Kidney (tissue), 13 donors: ENCODE measurements at regions not wholly inside any gene's neighbourhood (a gene's known extent, or its start where the extent isn't known, plus 50 kb on each side); places are given as distances from the start of the nearest gene placed in this dataset.

Source experiments
- DNase-seq, 5 donors: peaks; one replicate each; pipeline ENCODE4 v3.0.0-alpha.2; 2013 to 2020
- FAIRE-seq: peaks from 2 replicates; lab custom pipeline; 2012; peaks lifted over from hg19 to GRCh38; lab: Jason Lieb, UNC
- H3K27ac ChIP-seq, 2 donors: one replicate each; pipeline ENCODE4 v1.7.0; 2013; ENCODE audit warnings: low read depth in 2 of 2, low read length in 2 of 2, inconsistent platforms in 1 of 2
- H3K27me3 ChIP-seq: one replicate; pipeline ENCODE4 v1.7.1; 2013; ENCODE audit warnings: low read length, inconsistent platforms; ENCODE audit not compliant: control insufficient read depth, insufficient read depth
- H3K36me3 ChIP-seq, 3 donors: one replicate each; pipeline versions ENCODE4 v1.7.0 to v1.7.1; 2013; ENCODE audit warnings: low read length in 3 of 3, control low read depth in 1 of 3, inconsistent platforms in 1 of 3; ENCODE audit not compliant: insufficient read depth in 3 of 3, control insufficient read depth in 2 of 3
- H3K4me1 ChIP-seq, 3 donors: one replicate each; pipeline versions ENCODE4 v1.7.0 to v1.7.1; 2013; ENCODE audit warnings: low read length in 3 of 3, inconsistent platforms in 1 of 3, low read depth in 1 of 3; ENCODE audit not compliant: control insufficient read depth in 2 of 3, insufficient read depth in 2 of 3
- H3K4me3 ChIP-seq, 3 donors: one replicate each; pipeline versions ENCODE4 v1.7.0 to v1.8.1; 2013; ENCODE audit warnings: low read length in 3 of 3, control low read depth in 1 of 3, inconsistent platforms in 1 of 3
- H3K9ac ChIP-seq, 3 donors: one replicate each; pipeline versions ENCODE4 v1.7.0 to v1.7.1; 2013; ENCODE audit warnings: low read length in 3 of 3, control low read depth in 1 of 3, inconsistent platforms in 1 of 3
- H3K9me3 ChIP-seq, 3 donors: one replicate each; pipeline versions ENCODE4 v1.7.0 to v1.7.1; 2013; ENCODE audit warnings: low read length in 3 of 3, control low read depth in 1 of 3, inconsistent platforms in 1 of 3; ENCODE audit not compliant: control insufficient read depth in 2 of 3, insufficient read depth in 1 of 3
- intact Hi-C: fragments of 100-400 bp; cut with DNase I; formaldehyde crosslinking; loops from one replicate; pipeline ENCODE4 v1.11.1; 2022
- TF ChIP-seq, protein P1 (sequence below): IDR thresholded peaks from 3 replicates; pipeline ENCODE4 v1.5.1; 2012; ENCODE audit warnings: mild to moderate bottlenecking, moderate library complexity, borderline replicate concordance; ENCODE audit not compliant: insufficient read depth; ENCODE audit errors: extremely low read depth
- donor health status: control.
- donor health status: control.
- donor health status: control.
- donor health status: control.
- donor health status: control.
- donor health status: DM: yes; HTN: yes; CAD: no.
- donor health status: Normal renal cell carcinoma (clear cell type).

GRCh38 chr19:27729332-27729731 is 1483.6 kb downstream of the UQCRFS1 start:
- DNase-seq (no peak), FAIRE-seq (no peak)
- TF ChIP-seq, protein P1, sequence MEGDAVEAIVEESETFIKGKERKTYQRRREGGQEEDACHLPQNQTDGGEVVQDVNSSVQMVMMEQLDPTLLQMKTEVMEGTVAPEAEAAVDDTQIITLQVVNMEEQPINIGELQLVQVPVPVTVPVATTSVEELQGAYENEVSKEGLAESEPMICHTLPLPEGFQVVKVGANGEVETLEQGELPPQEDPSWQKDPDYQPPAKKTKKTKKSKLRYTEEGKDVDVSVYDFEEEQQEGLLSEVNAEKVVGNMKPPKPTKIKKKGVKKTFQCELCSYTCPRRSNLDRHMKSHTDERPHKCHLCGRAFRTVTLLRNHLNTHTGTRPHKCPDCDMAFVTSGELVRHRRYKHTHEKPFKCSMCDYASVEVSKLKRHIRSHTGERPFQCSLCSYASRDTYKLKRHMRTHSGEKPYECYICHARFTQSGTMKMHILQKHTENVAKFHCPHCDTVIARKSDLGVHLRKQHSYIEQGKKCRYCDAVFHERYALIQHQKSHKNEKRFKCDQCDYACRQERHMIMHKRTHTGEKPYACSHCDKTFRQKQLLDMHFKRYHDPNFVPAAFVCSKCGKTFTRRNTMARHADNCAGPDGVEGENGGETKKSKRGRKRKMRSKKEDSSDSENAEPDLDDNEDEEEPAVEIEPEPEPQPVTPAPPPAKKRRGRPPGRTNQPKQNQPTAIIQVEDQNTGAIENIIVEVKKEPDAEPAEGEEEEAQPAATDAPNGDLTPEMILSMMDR: no peak
- intact Hi-C loops: no loop called here
- Histone ChIP-seq H3K4me1 (no peaks in the 10 kb centered on the region), H3K27me3 (no peaks in the 10 kb centered on the region), H3K4me3 (no peak overlapping the region), H3K36me3 (no peaks in the 10 kb centered on the region), H3K27ac (no peak overlapping the region), H3K9me3 (peaks cover 0 to 31% (median 2%) of the 10 kb centered on the region in 3 donors), H3K9ac (no peak overlapping the region)

GRCh38 chr19:27722625-27723024 is 1490.3 kb downstream of the UQCRFS1 start:
- no peak overlapping the region for H3K9ac ChIP-seq
- peaks cover 2 to 51% (median 6%) of the 10 kb centered on the region in 3 donors for H3K9me3 ChIP-seq
- H3K4me1 ChIP-seq: no peaks in the 10 kb centered on the region
- no peak for FAIRE-seq
- intact Hi-C loops: no loop called here
- no peak for DNase-seq
- H3K36me3 ChIP-seq: no peaks in the 10 kb centered on the region
- H3K27ac ChIP-seq: no peak overlapping the region
- H3K27me3 ChIP-seq: no peaks in the 10 kb centered on the region
- no peak overlapping the region for H3K4me3 ChIP-seq
- TF ChIP-seq, protein P1: no peak

DNA sequence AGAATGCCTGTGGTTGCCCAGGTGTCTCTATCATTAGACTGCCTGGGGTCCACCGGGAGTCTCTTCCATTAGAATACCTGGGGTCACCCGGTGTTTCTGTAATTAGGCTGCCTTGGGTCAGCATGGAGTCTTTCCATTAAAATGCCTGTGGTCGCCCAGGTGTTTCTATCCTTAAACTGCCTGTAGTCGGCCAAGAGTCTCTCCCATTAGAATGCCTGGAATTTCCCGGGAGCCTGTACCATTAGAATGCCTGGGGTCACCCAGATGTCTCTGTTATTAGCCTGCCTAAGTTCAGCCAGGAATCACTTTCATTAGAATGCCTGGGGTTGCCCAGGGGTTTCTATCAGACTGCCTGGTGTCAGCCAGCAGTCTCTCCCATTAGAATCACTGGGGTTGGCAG is 1492.8 kb downstream of the UQCRFS1 start:
- Histone ChIP-seq H3K36me3 (no peaks in the 10 kb centered on the region), H3K9ac (no peak overlapping the region), H3K9me3 (peaks cover 2 to 47% (median 6%) of the 10 kb centered on the region in 3 donors), H3K4me1 (no peaks in the 10 kb centered on the region), H3K27me3 (no peaks in the 10 kb centered on the region), H3K4me3 (no peak overlapping the region), H3K27ac (no peak overlapping the region)
- DNase-seq (no peak), FAIRE-seq (no peak)
- intact Hi-C loops: no loop called here
- TF ChIP-seq, protein P1: no peak

GRCh38 chr19:27719034-27719433 is 1493.9 kb downstream of the UQCRFS1 start:
- peaks cover 0 to 48% (median 6%) of the 10 kb centered on the region in 3 donors for H3K9me3 ChIP-seq
- no peak for DNase-seq
- intact Hi-C loops: no loop called here

More at GRCh38 chr19:27719034-27719433, 1493.9 kb downstream of the UQCRFS1 start:
- FAIRE-seq: no peak
- TF ChIP-seq, protein P1: no peak
- H3K36me3 ChIP-seq: no peaks in the 10 kb centered on the region
- H3K27me3 ChIP-seq: no peaks in the 10 kb centered on the region
- H3K4me3 ChIP-seq: no peak overlapping the region
- H3K27ac ChIP-seq: no peak overlapping the region
- H3K4me1 ChIP-seq: no peaks in the 10 kb centered on the region
- H3K9ac ChIP-seq: no peak overlapping the region
